ENCODE measurements at regions not wholly inside any gene's neighbourhood (a gene's known extent, or its start where the extent isn't known, plus 50 kb on each side); places are given as distances from the start of the nearest gene placed in this dataset.

DNA sequence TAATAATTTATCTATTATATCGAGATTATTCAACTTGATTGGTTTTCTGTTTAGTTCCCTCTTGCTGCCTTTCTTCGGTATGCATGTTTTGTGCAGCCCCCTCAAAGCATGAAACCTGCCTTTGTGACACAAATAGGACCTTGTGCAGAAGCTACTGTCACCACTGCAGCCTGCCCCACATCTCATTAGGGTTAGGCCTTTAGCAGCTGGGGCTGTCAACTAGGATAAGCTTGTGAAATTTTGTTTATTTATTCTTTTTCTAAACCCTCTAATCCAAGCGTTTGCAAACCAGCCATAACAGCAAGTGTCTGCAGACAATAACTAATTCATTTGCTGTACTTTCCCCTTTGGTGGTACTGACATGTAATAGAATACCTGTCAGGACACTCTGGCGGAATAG lies 258.9 kb downstream of the RCHY1 start:
- TF ChIP-seq CTCF (IDR thresholded peaks at IDR 0.05) = no peak
- TF ChIP-seq POLR2A (IDR thresholded peaks at IDR 0.05) = no peak

Measured in adrenal gland (tissue), 5 donors.